ENCODE measurements at regions not wholly inside any gene's neighbourhood (a gene's known extent, or its start where the extent isn't known, plus 50 kb on each side); places are given as distances from the start of the nearest gene placed in this dataset.
A peak's percentile ranks its signal among the peaks of the same experiment; 100 is the strongest.

DNA sequence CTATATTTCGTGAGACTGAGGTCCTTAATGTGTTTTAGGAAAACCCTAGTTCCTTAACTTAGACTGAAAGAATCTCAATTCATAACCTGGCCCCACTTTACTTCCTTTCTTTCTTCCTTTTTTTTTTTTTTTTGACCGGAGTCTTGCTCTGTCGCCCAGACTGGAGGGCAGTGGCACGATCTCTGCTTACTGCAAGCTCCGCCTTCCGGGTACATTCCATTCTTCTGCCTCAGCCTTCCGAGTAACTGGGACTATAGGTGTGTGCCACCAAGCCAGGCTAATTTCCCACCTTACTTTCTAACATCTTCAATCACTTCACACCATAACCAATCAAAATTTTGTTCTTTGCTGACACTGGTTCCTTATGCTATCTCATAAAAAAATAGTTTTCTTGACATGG lies 2097.0 kb downstream of the PCDH9 start:
- peak; percentile 28 for DNase-seq (ENCODE audit: low spot score)
- Mint-ChIP-seq H3K27ac (no peak overlapping the region), H3K4me3 (no peak overlapping the region), H3K9me3 (no peaks in the 10 kb centered on the region), H3K4me1 (peaks cover 4% of the 10 kb centered on the region; the same call in 1 of the 2 replicates), H3K36me3 (no peaks in the 10 kb centered on the region), H3K27me3 (ENCODE audit: low read depth) (no peaks in the 10 kb centered on the region)
- POLR2A ChIA-PET: no interaction called here
- CTCF ChIA-PET: interaction anchor here (0.6 kb wide), 1 partner anchor 1081 kb away, joined by 3 read pairs; no protein-coding TSS in a partner anchor
- TF ChIP-seq RORB (CRISPR knock-in tag; IDR thresholded peaks at IDR 0.05) (no peak), ZNF671 (CRISPR knock-in tag; IDR thresholded peaks at IDR 0.05) (no peak), EMX1 (CRISPR knock-in tag; IDR thresholded peaks at IDR 0.05) (no peak), NR2C2 (CRISPR knock-in tag; IDR thresholded peaks at IDR 0.05) (no peak), NR3C1 (CRISPR knock-in tag; conservative IDR thresholded peaks at IDR 0.05; ENCODE audit: low read depth) (no peak), ZNF396 (CRISPR knock-in tag; IDR thresholded peaks at IDR 0.05; ENCODE audit: borderline replicate concordance) (no peak), ETV6 (CRISPR knock-in tag; IDR thresholded peaks at IDR 0.05) (no peak), TCF7 (CRISPR knock-in tag; IDR thresholded peaks at IDR 0.05; ENCODE audit: low read depth) (no peak), GABPB1 (CRISPR knock-in tag; IDR thresholded peaks at IDR 0.05) (no peak), HMGA2 (CRISPR knock-in tag; IDR thresholded peaks at IDR 0.05) (no peak)
- TF ChIP-seq, protein P1, sequence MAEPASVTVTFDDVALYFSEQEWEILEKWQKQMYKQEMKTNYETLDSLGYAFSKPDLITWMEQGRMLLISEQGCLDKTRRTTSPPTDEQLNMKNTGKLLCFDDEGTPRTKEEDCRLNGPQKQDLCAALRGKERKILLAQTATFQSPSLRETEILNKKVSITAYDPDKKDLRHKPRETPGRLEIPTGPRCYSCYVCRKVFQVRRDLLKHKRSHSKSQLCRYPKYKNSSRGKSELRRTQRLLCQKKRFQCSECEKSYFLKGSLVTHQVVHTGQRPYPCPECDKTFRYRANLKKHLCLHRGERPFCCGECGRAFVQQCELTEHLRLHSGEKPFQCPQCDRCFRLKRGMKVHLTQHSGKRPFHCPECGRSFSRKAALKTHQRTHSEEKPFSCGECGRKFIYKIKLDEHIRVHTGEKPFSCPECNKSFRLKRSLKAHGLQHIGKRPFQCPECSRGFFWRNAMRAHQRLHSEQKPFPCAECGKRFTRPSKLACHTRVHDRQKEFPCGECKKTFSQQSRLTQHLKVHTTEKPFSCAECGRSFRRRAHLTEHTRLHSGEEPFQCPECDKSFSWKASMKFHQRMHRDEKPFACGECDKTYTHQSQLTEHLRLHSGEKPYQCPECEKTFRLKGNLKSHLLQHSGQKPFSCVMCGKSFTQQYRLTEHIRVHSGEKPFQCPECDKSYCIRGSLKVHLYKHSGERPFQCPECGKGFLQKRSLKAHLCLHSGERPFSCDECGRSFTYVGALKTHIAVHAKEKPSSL (CRISPR knock-in tag; conservative IDR thresholded peaks at IDR 0.05): no peak
- TF ChIP-seq, protein P2, sequence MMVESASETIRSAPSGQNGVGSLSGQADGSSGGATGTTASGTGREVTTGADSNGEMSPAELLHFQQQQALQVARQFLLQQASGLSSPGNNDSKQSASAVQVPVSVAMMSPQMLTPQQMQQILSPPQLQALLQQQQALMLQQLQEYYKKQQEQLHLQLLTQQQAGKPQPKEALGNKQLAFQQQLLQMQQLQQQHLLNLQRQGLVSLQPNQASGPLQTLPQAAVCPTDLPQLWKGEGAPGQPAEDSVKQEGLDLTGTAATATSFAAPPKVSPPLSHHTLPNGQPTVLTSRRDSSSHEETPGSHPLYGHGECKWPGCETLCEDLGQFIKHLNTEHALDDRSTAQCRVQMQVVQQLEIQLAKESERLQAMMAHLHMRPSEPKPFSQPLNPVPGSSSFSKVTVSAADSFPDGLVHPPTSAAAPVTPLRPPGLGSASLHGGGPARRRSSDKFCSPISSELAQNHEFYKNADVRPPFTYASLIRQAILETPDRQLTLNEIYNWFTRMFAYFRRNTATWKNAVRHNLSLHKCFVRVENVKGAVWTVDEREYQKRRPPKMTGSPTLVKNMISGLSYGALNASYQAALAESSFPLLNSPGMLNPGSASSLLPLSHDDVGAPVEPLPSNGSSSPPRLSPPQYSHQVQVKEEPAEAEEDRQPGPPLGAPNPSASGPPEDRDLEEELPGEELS (CRISPR knock-in tag; IDR thresholded peaks at IDR 0.05): no peak
- TF ChIP-seq, protein P3, sequence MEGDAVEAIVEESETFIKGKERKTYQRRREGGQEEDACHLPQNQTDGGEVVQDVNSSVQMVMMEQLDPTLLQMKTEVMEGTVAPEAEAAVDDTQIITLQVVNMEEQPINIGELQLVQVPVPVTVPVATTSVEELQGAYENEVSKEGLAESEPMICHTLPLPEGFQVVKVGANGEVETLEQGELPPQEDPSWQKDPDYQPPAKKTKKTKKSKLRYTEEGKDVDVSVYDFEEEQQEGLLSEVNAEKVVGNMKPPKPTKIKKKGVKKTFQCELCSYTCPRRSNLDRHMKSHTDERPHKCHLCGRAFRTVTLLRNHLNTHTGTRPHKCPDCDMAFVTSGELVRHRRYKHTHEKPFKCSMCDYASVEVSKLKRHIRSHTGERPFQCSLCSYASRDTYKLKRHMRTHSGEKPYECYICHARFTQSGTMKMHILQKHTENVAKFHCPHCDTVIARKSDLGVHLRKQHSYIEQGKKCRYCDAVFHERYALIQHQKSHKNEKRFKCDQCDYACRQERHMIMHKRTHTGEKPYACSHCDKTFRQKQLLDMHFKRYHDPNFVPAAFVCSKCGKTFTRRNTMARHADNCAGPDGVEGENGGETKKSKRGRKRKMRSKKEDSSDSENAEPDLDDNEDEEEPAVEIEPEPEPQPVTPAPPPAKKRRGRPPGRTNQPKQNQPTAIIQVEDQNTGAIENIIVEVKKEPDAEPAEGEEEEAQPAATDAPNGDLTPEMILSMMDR (IDR thresholded peaks at IDR 0.05): no peak
- TF ChIP-seq, protein P4, sequence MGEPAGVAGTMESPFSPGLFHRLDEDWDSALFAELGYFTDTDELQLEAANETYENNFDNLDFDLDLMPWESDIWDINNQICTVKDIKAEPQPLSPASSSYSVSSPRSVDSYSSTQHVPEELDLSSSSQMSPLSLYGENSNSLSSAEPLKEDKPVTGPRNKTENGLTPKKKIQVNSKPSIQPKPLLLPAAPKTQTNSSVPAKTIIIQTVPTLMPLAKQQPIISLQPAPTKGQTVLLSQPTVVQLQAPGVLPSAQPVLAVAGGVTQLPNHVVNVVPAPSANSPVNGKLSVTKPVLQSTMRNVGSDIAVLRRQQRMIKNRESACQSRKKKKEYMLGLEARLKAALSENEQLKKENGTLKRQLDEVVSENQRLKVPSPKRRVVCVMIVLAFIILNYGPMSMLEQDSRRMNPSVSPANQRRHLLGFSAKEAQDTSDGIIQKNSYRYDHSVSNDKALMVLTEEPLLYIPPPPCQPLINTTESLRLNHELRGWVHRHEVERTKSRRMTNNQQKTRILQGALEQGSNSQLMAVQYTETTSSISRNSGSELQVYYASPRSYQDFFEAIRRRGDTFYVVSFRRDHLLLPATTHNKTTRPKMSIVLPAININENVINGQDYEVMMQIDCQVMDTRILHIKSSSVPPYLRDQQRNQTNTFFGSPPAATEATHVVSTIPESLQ (CRISPR knock-in tag; IDR thresholded peaks at IDR 0.05): no peak
- ATAC-seq: peak; percentile 60; the same call in 1 of the 2 replicates

DNA sequence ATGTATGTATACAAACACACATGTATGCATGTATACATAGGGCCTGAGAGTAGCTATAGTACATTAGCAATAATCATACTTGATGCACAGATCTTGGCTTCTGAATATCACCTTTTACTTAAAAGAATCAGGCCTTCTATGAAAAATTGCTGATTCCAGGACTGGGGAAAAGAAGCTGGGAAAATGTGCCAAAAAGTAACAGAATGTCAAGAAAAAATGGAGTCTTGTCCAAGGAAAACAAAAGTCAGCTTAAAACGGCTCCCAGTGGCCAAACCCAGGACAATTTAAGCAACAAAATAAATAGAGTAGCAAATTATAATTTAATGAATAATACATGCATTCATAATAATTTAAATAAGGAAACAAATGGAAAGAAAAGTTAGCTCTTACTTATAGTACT lies 2104.9 kb downstream of the PCDH9 start:
- CTCF ChIA-PET: no interaction called here
- POLR2A ChIA-PET: no interaction called here
- TF ChIP-seq ZNF263 (CRISPR knock-in tag; IDR thresholded peaks at IDR 0.05; ENCODE audit: low read depth) (no peak), NR2C2 (CRISPR knock-in tag; IDR thresholded peaks at IDR 0.05) (no peak)
- TF ChIP-seq, protein P5, sequence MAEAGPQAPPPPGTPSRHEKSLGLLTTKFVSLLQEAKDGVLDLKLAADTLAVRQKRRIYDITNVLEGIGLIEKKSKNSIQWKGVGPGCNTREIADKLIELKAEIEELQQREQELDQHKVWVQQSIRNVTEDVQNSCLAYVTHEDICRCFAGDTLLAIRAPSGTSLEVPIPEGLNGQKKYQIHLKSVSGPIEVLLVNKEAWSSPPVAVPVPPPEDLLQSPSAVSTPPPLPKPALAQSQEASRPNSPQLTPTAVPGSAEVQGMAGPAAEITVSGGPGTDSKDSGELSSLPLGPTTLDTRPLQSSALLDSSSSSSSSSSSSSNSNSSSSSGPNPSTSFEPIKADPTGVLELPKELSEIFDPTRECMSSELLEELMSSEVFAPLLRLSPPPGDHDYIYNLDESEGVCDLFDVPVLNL (CRISPR knock-in tag; IDR thresholded peaks at IDR 0.05; ENCODE audit: borderline replicate concordance, low read depth): no peak
- no peaks in the 10 kb centered on the region for H3K4me1 Mint-ChIP-seq
- no peak for DNase-seq (ENCODE audit: low spot score)
- no peaks in the 10 kb centered on the region for H3K36me3 Mint-ChIP-seq
- ATAC-seq: no peak
- H3K27me3 Mint-ChIP-seq (ENCODE audit: low read depth): no peaks in the 10 kb centered on the region
- no peak overlapping the region for H3K4me3 Mint-ChIP-seq
- no peak overlapping the region for H3K27ac Mint-ChIP-seq
- H3K9me3 Mint-ChIP-seq: 0 out of 2 replicates have a peak, but pooled peaks cover 3% of the 10 kb centered on the region
